ENCODE measurements at regions not wholly inside any gene's neighbourhood (a gene's known extent, or its start where the extent isn't known, plus 50 kb on each side); places are given as distances from the start of the nearest gene placed in this dataset.
A peak's percentile ranks its signal among the peaks of the same experiment; 100 is the strongest.

DNA sequence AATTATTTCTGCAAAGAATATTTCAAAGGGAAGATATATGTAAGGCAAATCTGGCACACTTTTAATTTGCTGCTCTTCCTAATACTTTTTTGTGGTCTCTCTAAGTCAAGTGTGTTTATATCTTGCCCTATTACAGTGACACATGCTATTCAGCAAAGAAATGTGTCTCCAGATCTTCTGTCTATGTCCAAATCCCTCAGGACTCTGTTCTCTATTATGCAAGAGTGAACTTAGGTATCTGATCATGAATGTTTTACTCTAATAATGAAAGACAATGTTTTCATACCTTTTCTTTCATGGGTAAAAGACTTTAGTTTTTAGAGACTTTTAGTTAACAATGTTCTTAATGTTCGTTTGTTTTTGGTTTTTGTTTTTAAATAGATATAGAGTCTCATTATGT is 255.4 kb upstream of the DAB2 start:
- TF ChIP-seq EZH2 (IDR thresholded peaks at IDR 0.05; ENCODE audit: low read length): no peak
- TF ChIP-seq, protein P1, sequence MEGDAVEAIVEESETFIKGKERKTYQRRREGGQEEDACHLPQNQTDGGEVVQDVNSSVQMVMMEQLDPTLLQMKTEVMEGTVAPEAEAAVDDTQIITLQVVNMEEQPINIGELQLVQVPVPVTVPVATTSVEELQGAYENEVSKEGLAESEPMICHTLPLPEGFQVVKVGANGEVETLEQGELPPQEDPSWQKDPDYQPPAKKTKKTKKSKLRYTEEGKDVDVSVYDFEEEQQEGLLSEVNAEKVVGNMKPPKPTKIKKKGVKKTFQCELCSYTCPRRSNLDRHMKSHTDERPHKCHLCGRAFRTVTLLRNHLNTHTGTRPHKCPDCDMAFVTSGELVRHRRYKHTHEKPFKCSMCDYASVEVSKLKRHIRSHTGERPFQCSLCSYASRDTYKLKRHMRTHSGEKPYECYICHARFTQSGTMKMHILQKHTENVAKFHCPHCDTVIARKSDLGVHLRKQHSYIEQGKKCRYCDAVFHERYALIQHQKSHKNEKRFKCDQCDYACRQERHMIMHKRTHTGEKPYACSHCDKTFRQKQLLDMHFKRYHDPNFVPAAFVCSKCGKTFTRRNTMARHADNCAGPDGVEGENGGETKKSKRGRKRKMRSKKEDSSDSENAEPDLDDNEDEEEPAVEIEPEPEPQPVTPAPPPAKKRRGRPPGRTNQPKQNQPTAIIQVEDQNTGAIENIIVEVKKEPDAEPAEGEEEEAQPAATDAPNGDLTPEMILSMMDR (optimal IDR thresholded peaks at IDR 0.05 in 1 of 3, IDR thresholded peaks at IDR 0.05 in 1 of 3, conservative IDR thresholded peaks at IDR 0.05 in 1 of 3; ENCODE audit: extremely low read depth in 1 of 3, insufficient read depth in 2 of 3, low read length in 3 of 3): no peak
- FAIRE-seq: no peak

DNA sequence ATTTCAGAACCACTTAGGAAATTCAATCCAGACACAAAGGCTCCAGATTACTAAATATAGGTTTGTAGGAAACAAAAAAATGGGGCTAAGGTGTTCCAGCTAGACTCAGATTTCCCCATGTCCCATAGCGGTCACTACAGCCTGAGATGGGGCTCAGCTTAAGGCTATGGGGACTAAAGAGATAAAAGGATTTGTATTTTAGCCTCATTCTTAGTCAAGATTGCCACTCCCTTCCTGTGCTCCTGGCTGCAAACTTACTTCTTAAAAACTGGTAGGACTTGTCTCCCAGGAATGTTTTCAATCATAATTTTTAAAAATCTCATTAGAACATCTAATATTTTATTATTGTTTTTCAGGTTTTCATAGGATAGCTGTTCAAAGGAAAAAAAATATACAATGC is 253.8 kb upstream of the DAB2 start:
- no peak overlapping the region for H3K9ac ChIP-seq (ENCODE audit: control insufficient read depth, extremely low read depth, insufficient read depth, low read length)
- H4K20me1 ChIP-seq (ENCODE audit: control insufficient read depth, extremely low read depth, insufficient read depth, low read length): no peaks in the 10 kb centered on the region
- DNase-seq (ENCODE audit: low read depth, low spot score): no peak
- no peaks in the 10 kb centered on the region for H3K9me3 ChIP-seq (ENCODE audit: control insufficient read depth, low read depth, low read length)
- H3K4me2 ChIP-seq (ENCODE audit: control insufficient read depth, extremely low read depth, insufficient read depth, low read depth, low read length): no peak overlapping the region
- dilution Hi-C loops (cut with MboI; ENCODE audit: extremely low pct_ligation_motif_present, low sequenced_read_pairs): no loop called here
- peaks cover 7% of the 10 kb centered on the region for H3K4me1 ChIP-seq (ENCODE audit: control insufficient read depth, extremely low read depth, insufficient read depth, low read length)
- H3K36me3 ChIP-seq (ENCODE audit: control insufficient read depth in 2 of 2, extremely low read depth in 1 of 2, insufficient read depth in 2 of 2, low read length in 2 of 2): no peaks in the 10 kb centered on the region
- no peak overlapping the region for H3K27ac ChIP-seq (ENCODE audit: control insufficient read depth, insufficient read depth, low read length)
- H2AFZ ChIP-seq (ENCODE audit: control insufficient read depth, low read length): peak overlapping the region; percentile 65
- no peaks in the 10 kb centered on the region for H3K27me3 ChIP-seq (ENCODE audit: control insufficient read depth, extremely low read depth, insufficient read depth, low read length)
- H3K4me3 ChIP-seq (ENCODE audit: control insufficient read depth in 2 of 3, extremely low read depth in 1 of 3, insufficient read depth in 2 of 3, low read depth in 1 of 3, low read length in 3 of 3): no peak overlapping the region
- FAIRE-seq: no peak
- TF ChIP-seq EZH2 (IDR thresholded peaks at IDR 0.05; ENCODE audit: low read length): no peak
- H3K9me1 ChIP-seq (ENCODE audit: control insufficient read depth, extremely low read depth, insufficient read depth, low read length): no peaks in the 10 kb centered on the region
- no peaks in the 10 kb centered on the region for H3K79me2 ChIP-seq (ENCODE audit: control insufficient read depth, insufficient read depth, low read length)

More for the DNA sequence above, 255.4 kb upstream of the DAB2 start:
- Histone ChIP-seq H3K9me1 (ENCODE audit: control insufficient read depth, extremely low read depth, insufficient read depth, low read length) (no peaks in the 10 kb centered on the region), H3K36me3 (ENCODE audit: control insufficient read depth in 2 of 2, extremely low read depth in 1 of 2, insufficient read depth in 2 of 2, low read length in 2 of 2) (no peaks in the 10 kb centered on the region), H3K4me3 (ENCODE audit: control insufficient read depth in 2 of 3, extremely low read depth in 1 of 3, insufficient read depth in 2 of 3, low read depth in 1 of 3, low read length in 3 of 3) (no peak overlapping the region), H2AFZ (ENCODE audit: control insufficient read depth, low read length) (no peak overlapping the region), H3K4me1 (ENCODE audit: control insufficient read depth, extremely low read depth, insufficient read depth, low read length) (peaks cover 7% of the 10 kb centered on the region), H3K27ac (ENCODE audit: control insufficient read depth, insufficient read depth, low read length) (no peak overlapping the region), H3K4me2 (ENCODE audit: control insufficient read depth, extremely low read depth, insufficient read depth, low read depth, low read length) (no peak overlapping the region), H3K79me2 (ENCODE audit: control insufficient read depth, insufficient read depth, low read length) (no peaks in the 10 kb centered on the region), H4K20me1 (ENCODE audit: control insufficient read depth, extremely low read depth, insufficient read depth, low read length) (no peaks in the 10 kb centered on the region), H3K27me3 (ENCODE audit: control insufficient read depth, extremely low read depth, insufficient read depth, low read length) (no peaks in the 10 kb centered on the region), H3K9ac (ENCODE audit: control insufficient read depth, extremely low read depth, insufficient read depth, low read length) (no peak overlapping the region), H3K9me3 (ENCODE audit: control insufficient read depth, low read depth, low read length) (no peaks in the 10 kb centered on the region)
- no peak for DNase-seq (ENCODE audit: low read depth, low spot score)
- dilution Hi-C loops (cut with MboI; ENCODE audit: extremely low pct_ligation_motif_present, low sequenced_read_pairs): no loop called here

DNA sequence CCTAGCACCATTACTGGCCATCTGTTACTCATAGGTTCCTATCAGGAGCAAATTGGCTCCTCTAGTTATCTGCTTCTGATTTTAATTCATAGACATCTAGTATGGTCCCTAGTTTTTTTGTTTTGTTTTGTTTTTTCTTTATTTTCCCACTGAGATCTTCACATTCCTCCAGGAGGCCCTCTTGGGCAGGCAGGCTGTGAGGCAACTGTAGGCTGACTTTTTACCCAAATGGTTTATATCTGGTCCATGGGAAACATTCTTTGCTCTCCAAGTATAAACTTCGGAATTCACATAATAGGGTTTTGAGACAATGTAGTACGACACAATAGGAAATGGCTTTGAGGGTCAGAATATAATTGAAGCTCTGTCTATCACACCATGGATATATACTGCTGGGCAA is 250.9 kb upstream of the DAB2 start:
- dilution Hi-C loops (cut with MboI; ENCODE audit: extremely low pct_ligation_motif_present, low sequenced_read_pairs): no loop called here
- no peak for FAIRE-seq

More for the DNA sequence above, 250.9 kb upstream of the DAB2 start:
- DNase-seq (ENCODE audit: low read depth, low spot score): no peak
- Histone ChIP-seq H3K9me3 (ENCODE audit: control insufficient read depth, low read depth, low read length) (no peaks in the 10 kb centered on the region), H3K4me1 (ENCODE audit: control insufficient read depth, extremely low read depth, insufficient read depth, low read length) (peaks cover 7% of the 10 kb centered on the region), H3K27me3 (ENCODE audit: control insufficient read depth, extremely low read depth, insufficient read depth, low read length) (no peaks in the 10 kb centered on the region), H4K20me1 (ENCODE audit: control insufficient read depth, extremely low read depth, insufficient read depth, low read length) (no peaks in the 10 kb centered on the region), H3K79me2 (ENCODE audit: control insufficient read depth, insufficient read depth, low read length) (no peaks in the 10 kb centered on the region), H3K4me2 (ENCODE audit: control insufficient read depth, extremely low read depth, insufficient read depth, low read depth, low read length) (no peak overlapping the region), H3K9me1 (ENCODE audit: control insufficient read depth, extremely low read depth, insufficient read depth, low read length) (no peaks in the 10 kb centered on the region), H3K9ac (ENCODE audit: control insufficient read depth, extremely low read depth, insufficient read depth, low read length) (no peak overlapping the region), H2AFZ (ENCODE audit: control insufficient read depth, low read length) (no peak overlapping the region), H3K36me3 (ENCODE audit: control insufficient read depth in 2 of 2, extremely low read depth in 1 of 2, insufficient read depth in 2 of 2, low read length in 2 of 2) (no peaks in the 10 kb centered on the region), H3K4me3 (ENCODE audit: control insufficient read depth in 2 of 3, extremely low read depth in 1 of 3, insufficient read depth in 2 of 3, low read depth in 1 of 3, low read length in 3 of 3) (no peak overlapping the region), H3K27ac (ENCODE audit: control insufficient read depth, insufficient read depth, low read length) (no peak overlapping the region)
- TF ChIP-seq EZH2 (IDR thresholded peaks at IDR 0.05; ENCODE audit: low read length): no peak
